ENCODE measurements at regions not wholly inside any gene's neighbourhood (a gene's known extent, or its start where the extent isn't known, plus 50 kb on each side); places are given as distances from the start of the nearest gene placed in this dataset.

DNA sequence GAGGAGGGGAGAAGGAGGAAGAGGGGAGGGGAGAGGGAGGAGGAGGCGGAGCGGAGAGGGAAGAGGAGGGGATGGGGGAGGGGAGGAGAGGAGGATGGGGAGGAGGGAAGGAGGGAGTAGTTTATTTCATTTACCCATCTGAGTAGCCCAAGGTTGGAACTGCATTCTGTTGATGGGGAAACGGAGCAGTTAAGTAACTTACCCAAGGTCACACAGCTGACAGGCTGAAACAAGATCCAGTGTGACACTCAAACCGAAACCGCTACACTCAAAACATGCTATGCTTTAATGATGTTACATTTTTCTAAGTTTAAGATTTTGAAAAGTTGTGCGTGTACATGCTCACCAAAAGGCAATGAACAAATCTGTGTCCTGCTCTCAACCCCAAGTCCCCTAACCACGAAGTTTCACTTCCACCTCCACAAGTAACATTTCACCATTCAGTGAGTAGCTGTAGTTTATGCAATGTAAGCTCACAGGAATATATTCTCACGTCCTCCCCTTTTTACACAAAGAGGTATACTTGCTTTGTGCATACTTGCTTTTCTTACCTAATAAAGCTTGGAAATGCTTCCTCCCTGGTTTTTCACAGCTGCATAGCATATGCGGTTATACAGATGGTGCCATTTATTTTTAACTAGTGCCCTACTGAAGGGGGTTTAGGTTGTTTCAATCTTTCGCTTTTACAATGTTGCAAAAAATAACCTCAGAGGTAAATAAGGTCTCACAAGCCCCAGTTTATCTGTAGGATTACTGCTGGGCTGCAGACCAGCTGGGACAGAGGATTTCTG is 275.3 kb downstream of the PARN start:
- no peak for TF ChIP-seq POLR2A (IDR thresholded peaks at IDR 0.05)
- TF ChIP-seq, protein P1, sequence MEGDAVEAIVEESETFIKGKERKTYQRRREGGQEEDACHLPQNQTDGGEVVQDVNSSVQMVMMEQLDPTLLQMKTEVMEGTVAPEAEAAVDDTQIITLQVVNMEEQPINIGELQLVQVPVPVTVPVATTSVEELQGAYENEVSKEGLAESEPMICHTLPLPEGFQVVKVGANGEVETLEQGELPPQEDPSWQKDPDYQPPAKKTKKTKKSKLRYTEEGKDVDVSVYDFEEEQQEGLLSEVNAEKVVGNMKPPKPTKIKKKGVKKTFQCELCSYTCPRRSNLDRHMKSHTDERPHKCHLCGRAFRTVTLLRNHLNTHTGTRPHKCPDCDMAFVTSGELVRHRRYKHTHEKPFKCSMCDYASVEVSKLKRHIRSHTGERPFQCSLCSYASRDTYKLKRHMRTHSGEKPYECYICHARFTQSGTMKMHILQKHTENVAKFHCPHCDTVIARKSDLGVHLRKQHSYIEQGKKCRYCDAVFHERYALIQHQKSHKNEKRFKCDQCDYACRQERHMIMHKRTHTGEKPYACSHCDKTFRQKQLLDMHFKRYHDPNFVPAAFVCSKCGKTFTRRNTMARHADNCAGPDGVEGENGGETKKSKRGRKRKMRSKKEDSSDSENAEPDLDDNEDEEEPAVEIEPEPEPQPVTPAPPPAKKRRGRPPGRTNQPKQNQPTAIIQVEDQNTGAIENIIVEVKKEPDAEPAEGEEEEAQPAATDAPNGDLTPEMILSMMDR (IDR thresholded peaks at IDR 0.05): no peak
